Neuronal stem cell (in vitro differentiated cells): ENCODE measurements at regions not wholly inside any gene's neighbourhood (a gene's known extent, or its start where the extent isn't known, plus 50 kb on each side); places are given as distances from the start of the nearest gene placed in this dataset.

Source experiments
- DNase-seq: peaks from one replicate; pipeline ENCODE4 v3.0.0-alpha.2; 2013; ENCODE audit warnings: low spot score
- H2AFZ ChIP-seq: one replicate; pipeline ENCODE4 v1.6.1; 2013; ENCODE audit warnings: mild to moderate bottlenecking, low read length, inconsistent platforms
- H2AK5ac ChIP-seq: 2 replicates; pipeline ENCODE4 v1.6.1; 2013; ENCODE audit warnings: low read depth, mild to moderate bottlenecking, inconsistent platforms, low read length, moderate library complexity, mixed read lengths
- H2BK120ac ChIP-seq: 2 replicates; pipeline ENCODE4 v1.6.1; 2013; ENCODE audit warnings: low read depth, mild to moderate bottlenecking, inconsistent platforms, low read length, moderate library complexity, mixed read lengths
- H2BK12ac ChIP-seq: one replicate; pipeline ENCODE4 v1.6.1; 2013; ENCODE audit warnings: low read length, inconsistent platforms
- H2BK15ac ChIP-seq: 2 replicates; pipeline ENCODE4 v1.6.1; 2013; ENCODE audit warnings: mild to moderate bottlenecking, low read length, inconsistent platforms, mixed read lengths
- H2BK5ac ChIP-seq: one replicate; pipeline ENCODE4 v1.6.1; 2013; ENCODE audit warnings: inconsistent platforms, mild to moderate bottlenecking, low read length, moderate library complexity
- H3K14ac ChIP-seq: one replicate; pipeline ENCODE4 v1.6.1; 2013; ENCODE audit warnings: low read length, inconsistent platforms
- H3K18ac ChIP-seq: 2 replicates; pipeline ENCODE4 v1.6.1; 2013; ENCODE audit warnings: low read length, inconsistent platforms
- H3K23ac ChIP-seq: 2 replicates; pipeline ENCODE4 v1.6.1; 2013; ENCODE audit warnings: low read depth, mild to moderate bottlenecking, mixed read lengths, low read length, inconsistent platforms; ENCODE audit not compliant: poor library complexity
- H3K27ac ChIP-seq: replicated peaks from 3 replicates; pipeline ENCODE4 v1.5.1; 2013; ENCODE audit warnings: low read length, inconsistent platforms
- H3K27me3 ChIP-seq, 3 experiments: 2 replicates each; pipeline ENCODE4 v1.6.1; 2013; ENCODE audit warnings: low read length in 3 of 3, mild to moderate bottlenecking in 2 of 3, inconsistent platforms in 1 of 3, low read depth in 1 of 3, mixed read lengths in 1 of 3, moderate library complexity in 1 of 3; ENCODE audit not compliant: control insufficient read depth in 3 of 3, insufficient read depth in 3 of 3
- H3K36me3 ChIP-seq, 2 donors: replicated peaks in 1 of 2; 2 replicates each; pipeline ENCODE4 v1.6.1; 2013; ENCODE audit warnings: low read length in 2 of 2; ENCODE audit not compliant: control insufficient read depth in 2 of 2, insufficient read depth in 2 of 2
- H3K4ac ChIP-seq: 2 replicates; pipeline ENCODE4 v1.6.1; 2013; ENCODE audit warnings: inconsistent platforms, mild to moderate bottlenecking, low read length, moderate library complexity
- H3K4me1 ChIP-seq, 2 donors: 1 replicate in 1 of 2; 2 replicates in 1 of 2; pipeline ENCODE4 v1.6.1; 2013; ENCODE audit warnings: low read length in 2 of 2, low read depth in 1 of 2; ENCODE audit not compliant: control insufficient read depth in 2 of 2, insufficient read depth in 1 of 2
- H3K4me2 ChIP-seq: one replicate; pipeline ENCODE4 v1.6.1; 2013; ENCODE audit warnings: mild to moderate bottlenecking, low read length, inconsistent platforms; ENCODE audit not compliant: insufficient read depth, poor library complexity, severe bottlenecking
- H3K4me3 ChIP-seq, 2 donors: 2 replicates each; pipeline ENCODE4 v1.5.1; 2013; ENCODE audit warnings: low read length in 2 of 2, mild to moderate bottlenecking in 2 of 2, inconsistent platforms in 1 of 2, moderate library complexity in 1 of 2
- H3K79me1 ChIP-seq: one replicate; pipeline ENCODE4 v1.6.1; 2013; ENCODE audit warnings: low read depth, mild to moderate bottlenecking, inconsistent platforms, low read length, moderate library complexity
- H3K9ac ChIP-seq: one replicate; pipeline ENCODE4 v1.6.1; 2013; ENCODE audit warnings: mild to moderate bottlenecking, low read depth, low read length, inconsistent platforms; ENCODE audit not compliant: poor library complexity
- H3K9me3 ChIP-seq, 2 donors: replicated peaks in 1 of 2; 2 replicates each; pipeline versions ENCODE3 to v1.6.1; 2013; ENCODE audit warnings: low read length in 2 of 2, mild to moderate bottlenecking in 2 of 2, inconsistent platforms in 1 of 2, low read depth in 1 of 2, mixed read lengths in 1 of 2, moderate library complexity in 1 of 2; ENCODE audit not compliant: control insufficient read depth in 2 of 2, insufficient read depth in 1 of 2
- H4K8ac ChIP-seq: one replicate; pipeline ENCODE4 v1.6.1; 2013; ENCODE audit warnings: low read depth, mild to moderate bottlenecking, inconsistent platforms, low read length, moderate library complexity
- H4K91ac ChIP-seq: one replicate; pipeline ENCODE4 v1.6.1; 2013; ENCODE audit warnings: low read length, low read depth, mild to moderate bottlenecking, inconsistent platforms; ENCODE audit not compliant: poor library complexity
- WGBS, 2 donors: extraction: QIAGEN DNeasy Blood & Tissue Kit; methylation state at CpG; one replicate each; pipeline ENCODE4 v1.1.7; 2013; ENCODE audit warnings: missing lambda C conversion rate in 2 of 2, mixed read lengths in 1 of 2; ENCODE audit not compliant: insufficient read length in 2 of 2, insufficient replicate concordance in 1 of 2; ENCODE audit errors: extremely low coverage in 2 of 2; 5-methylcytosine and 5-hydroxymethylcytosine counted together

- Histone ChIP-seq H3K27me3 (no peaks in the 10 kb centered on the region), H2BK120ac (no peak overlapping the region), H3K4me1 (no peaks in the 10 kb centered on the region), H3K9ac (no peak overlapping the region), H4K8ac (no peak overlapping the region), H2BK5ac (no peak overlapping the region), H3K9me3 (peaks cover 0 to 19% of the 10 kb centered on the region in 2 donors), H3K14ac (peak overlapping the region; percentile 25), H2BK15ac (no peak overlapping the region), H3K36me3 (no peaks in the 10 kb centered on the region), H3K4me2 (no peak overlapping the region), H2BK12ac (no peak overlapping the region), H3K18ac (no peak overlapping the region), H2AFZ (no peak overlapping the region), H3K4ac (no peak overlapping the region), H3K79me1 (no peaks in the 10 kb centered on the region), H3K23ac (no peak overlapping the region), H2AK5ac (no peak overlapping the region), H4K91ac (no peak overlapping the region), H3K27ac (no peak overlapping the region), H3K4me3 (no peak overlapping the region)
- no CpG with 5 or more reads among the region's 18 CpGs for WGBS, 2 donors
- no peak for DNase-seq
Observed at GRCh38 chr2:236636714-236637470, 67.3 kb downstream of the ACKR3 start.

GRCh38 chr2:236637686-236638569, 68.3 kb downstream of the ACKR3 start:
- Histone ChIP-seq H4K91ac (no peak overlapping the region), H2BK15ac (no peak overlapping the region), H2AFZ (no peak overlapping the region), H3K18ac (no peak overlapping the region), H3K9ac (no peak overlapping the region), H3K23ac (no peak overlapping the region), H3K27me3 (no peaks in the 10 kb centered on the region), H3K27ac (no peak overlapping the region), H3K4me2 (no peak overlapping the region), H3K4ac (no peak overlapping the region), H4K8ac (no peak overlapping the region), H3K4me3 (no peak overlapping the region), H3K4me1 (no peaks in the 10 kb centered on the region), H3K9me3 (peaks cover 0 to 28% of the 10 kb centered on the region in 2 donors), H2BK12ac (no peak overlapping the region), H3K79me1 (no peaks in the 10 kb centered on the region), H2BK120ac (no peak overlapping the region), H3K36me3 (no peaks in the 10 kb centered on the region), H3K14ac (no peak overlapping the region), H2BK5ac (no peak overlapping the region), H2AK5ac (no peak overlapping the region)
- DNase-seq = no peak
- no CpG with 5 or more reads among the region's 6 CpGs for WGBS, 2 donors

GRCh38 chr2:236638707-236639106, 69.1 kb downstream of the ACKR3 start:
- no peak overlapping the region for H4K8ac ChIP-seq
- no peak overlapping the region for H3K23ac ChIP-seq
- H2BK120ac ChIP-seq = no peak overlapping the region
- peaks cover 2 to 30% of the 10 kb centered on the region in 2 donors for H3K9me3 ChIP-seq
- no peak overlapping the region for H3K27ac ChIP-seq
- H3K18ac ChIP-seq = peak overlapping the region; percentile 0
- no peak overlapping the region for H3K4me3 ChIP-seq
- no peak overlapping the region for H2BK12ac ChIP-seq
- no peak overlapping the region for H2BK5ac ChIP-seq
- H3K4me2 ChIP-seq = no peak overlapping the region
- H3K14ac ChIP-seq = no peak overlapping the region
- H2AFZ ChIP-seq = no peak overlapping the region
- no peak overlapping the region for H4K91ac ChIP-seq
- no peaks in the 10 kb centered on the region for H3K27me3 ChIP-seq
- H2BK15ac ChIP-seq = no peak overlapping the region
- no peak overlapping the region for H3K4ac ChIP-seq
- no peaks in the 10 kb centered on the region for H3K79me1 ChIP-seq
- H3K36me3 ChIP-seq = no peaks in the 10 kb centered on the region
- no peak overlapping the region for H3K9ac ChIP-seq
- no CpG with 5 or more reads among the region's 7 CpGs for WGBS, 2 donors
- H3K4me1 ChIP-seq = no peaks in the 10 kb centered on the region
- H2AK5ac ChIP-seq = no peak overlapping the region
- DNase-seq = no peak
